BLaER1 (cell line): ENCODE measurements at regions not wholly inside any gene's neighbourhood (a gene's known extent, or its start where the extent isn't known, plus 50 kb on each side); places are given as distances from the start of the nearest gene placed in this dataset.

Source experiments
- H3K27ac ChIP-seq: shearing (Covaris generic); formaldehyde crosslinking; 2 replicates; pipeline ENCODE4 v1.8.1; 2022
- H3K27me3 ChIP-seq: shearing (Covaris generic); formaldehyde crosslinking; 2 replicates; pipeline ENCODE4 v1.8.1; 2022
- H3K36me3 ChIP-seq: shearing (Covaris generic); formaldehyde crosslinking; 2 replicates; pipeline ENCODE4 v1.8.1; 2022
- H3K4me1 ChIP-seq: shearing (Covaris generic); formaldehyde crosslinking; 2 replicates; pipeline ENCODE4 v1.8.1; 2022
- H3K4me2 ChIP-seq: shearing (Covaris generic); formaldehyde crosslinking; 2 replicates; pipeline ENCODE4 v1.8.1; 2022
- H3K4me3 ChIP-seq: shearing (Covaris generic); formaldehyde crosslinking; 2 replicates; pipeline ENCODE4 v1.8.1; 2022
- H3K9ac ChIP-seq: shearing (Covaris generic); formaldehyde crosslinking; 2 replicates; pipeline ENCODE4 v1.8.1; 2022
- H3K9me3 ChIP-seq: shearing (Covaris generic); formaldehyde crosslinking; 2 replicates; pipeline ENCODE4 v1.8.1; 2022
- H4K20me1 ChIP-seq: shearing (Covaris generic); formaldehyde crosslinking; 2 replicates; pipeline ENCODE4 v1.8.1; 2022
- Cebpa-rat ChIP-seq: shearing (Covaris generic); IDR thresholded peaks from 2 replicates; pipeline ENCODE4 v1.8.1; 2022

GRCh38 chr1:209341673-209342420 is 241.7 kb upstream of the CAMK1G start:
- no peak overlapping the region for H3K4me3 ChIP-seq
- no peak overlapping the region for H3K27ac ChIP-seq
- no peaks in the 10 kb centered on the region for H4K20me1 ChIP-seq
- H3K4me1 ChIP-seq = no peaks in the 10 kb centered on the region
- no peak overlapping the region for H3K4me2 ChIP-seq
- no peaks in the 10 kb centered on the region for H3K9me3 ChIP-seq
- no peaks in the 10 kb centered on the region for H3K36me3 ChIP-seq
- no peak for TF ChIP-seq Cebpa-rat
- H3K27me3 ChIP-seq = no peaks in the 10 kb centered on the region
- H3K9ac ChIP-seq = no peak overlapping the region

GRCh38 chr1:209342441-209343175 is 240.9 kb upstream of the CAMK1G start:
- no peak overlapping the region for H3K4me3 ChIP-seq
- no peaks in the 10 kb centered on the region for H3K4me1 ChIP-seq
- H3K9me3 ChIP-seq = no peaks in the 10 kb centered on the region
- no peak overlapping the region for H3K27ac ChIP-seq
- no peak overlapping the region for H3K4me2 ChIP-seq
- no peaks in the 10 kb centered on the region for H3K36me3 ChIP-seq
- no peaks in the 10 kb centered on the region for H3K27me3 ChIP-seq
- no peaks in the 10 kb centered on the region for H4K20me1 ChIP-seq
- no peak overlapping the region for H3K9ac ChIP-seq
- no peak for TF ChIP-seq Cebpa-rat

DNA sequence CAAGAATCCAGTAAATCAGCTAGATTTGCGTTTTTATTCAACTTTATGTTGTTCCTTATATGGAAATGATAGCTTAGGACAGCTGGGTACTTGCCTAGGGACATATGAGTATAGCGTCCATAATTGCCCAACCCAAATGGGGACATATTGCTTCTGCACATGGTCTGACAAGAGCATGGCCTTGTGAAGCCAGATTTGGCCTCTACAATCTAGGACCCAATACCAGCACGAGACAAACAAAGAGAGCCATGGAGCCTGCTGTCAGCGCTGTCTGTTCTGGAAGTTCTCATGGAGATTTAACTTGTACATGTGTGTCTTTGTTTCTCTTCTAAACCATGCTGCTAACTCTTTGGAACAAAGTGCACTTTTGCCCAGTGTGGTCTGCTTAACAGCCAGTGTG is 240.0 kb upstream of the CAMK1G start:
- Histone ChIP-seq H3K36me3 (no peaks in the 10 kb centered on the region), H3K4me2 (no peak overlapping the region), H3K27me3 (no peaks in the 10 kb centered on the region), H3K27ac (no peak overlapping the region), H4K20me1 (no peaks in the 10 kb centered on the region), H3K9me3 (no peaks in the 10 kb centered on the region), H3K4me3 (no peak overlapping the region), H3K9ac (no peak overlapping the region), H3K4me1 (no peaks in the 10 kb centered on the region)
- TF ChIP-seq Cebpa-rat = no peak

DNA sequence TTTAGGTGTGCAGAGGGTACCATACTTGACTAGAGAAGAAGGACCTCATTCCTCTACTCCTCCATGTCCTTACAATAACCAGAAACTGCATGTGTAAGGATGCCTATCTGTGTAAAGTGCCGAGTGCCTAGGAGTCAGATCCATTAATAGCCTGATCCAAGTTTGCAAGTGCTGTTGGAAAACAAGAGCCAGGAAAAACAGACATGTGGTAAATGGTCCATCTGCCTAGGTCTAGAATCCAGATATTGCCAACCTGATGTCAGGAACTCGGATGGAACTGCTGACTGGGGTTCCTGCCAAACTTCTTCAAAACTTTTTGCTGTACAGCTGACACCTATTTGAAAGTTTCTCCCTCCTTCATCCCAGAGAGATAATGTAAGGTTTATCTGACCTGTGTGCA is 239.4 kb upstream of the CAMK1G start:
- H3K4me1 ChIP-seq = no peaks in the 10 kb centered on the region
- no peak for TF ChIP-seq Cebpa-rat
- no peaks in the 10 kb centered on the region for H3K27me3 ChIP-seq
- no peaks in the 10 kb centered on the region for H4K20me1 ChIP-seq
- no peak overlapping the region for H3K4me2 ChIP-seq
- H3K36me3 ChIP-seq = no peaks in the 10 kb centered on the region
- H3K27ac ChIP-seq = no peak overlapping the region
- no peak overlapping the region for H3K9ac ChIP-seq
- no peaks in the 10 kb centered on the region for H3K9me3 ChIP-seq
- no peak overlapping the region for H3K4me3 ChIP-seq

DNA sequence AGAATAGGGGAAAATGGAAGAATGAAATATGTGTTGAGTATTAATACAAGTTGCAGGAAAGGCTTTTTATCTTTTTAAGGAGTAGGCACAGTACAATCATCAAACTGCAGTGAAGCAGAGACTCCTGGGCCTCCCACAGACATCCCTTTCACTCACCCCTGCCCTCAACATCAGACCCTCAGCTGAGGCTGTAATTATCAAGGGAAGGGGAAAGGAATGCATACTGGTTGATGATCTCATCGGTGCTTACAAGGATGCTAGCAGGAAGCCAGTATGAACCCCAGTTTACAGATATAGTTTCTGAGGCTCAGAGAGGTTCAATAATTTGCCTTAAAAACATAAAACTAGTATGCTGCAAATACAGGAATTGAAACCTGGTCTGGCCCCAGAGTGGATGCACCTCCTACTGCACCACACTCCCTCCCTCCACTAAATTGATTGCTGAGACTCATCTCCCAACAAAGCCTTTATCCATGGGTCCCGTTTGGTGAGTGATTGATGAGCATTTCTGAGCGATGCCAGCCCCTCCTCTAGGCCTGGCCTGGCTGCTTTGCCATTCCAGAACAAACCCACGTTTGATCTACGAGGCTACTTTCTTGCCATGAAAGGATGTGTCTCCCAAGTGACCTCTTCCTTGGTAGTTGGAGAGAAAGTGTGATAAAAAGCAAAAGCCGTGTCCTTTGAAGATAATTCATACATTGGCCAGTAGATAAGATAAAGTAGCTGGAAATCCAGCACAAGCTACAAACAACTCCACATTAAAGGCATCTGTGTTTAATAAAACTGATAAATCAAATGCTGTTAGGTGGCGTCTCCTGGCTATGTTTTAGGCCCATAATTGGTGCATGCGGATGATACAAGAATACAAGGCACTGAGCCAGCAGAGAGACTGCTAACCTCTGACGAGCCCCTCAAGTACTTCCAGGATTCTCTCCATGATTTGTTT is 233.9 kb upstream of the CAMK1G start:
- Histone ChIP-seq H3K4me3 (no peak overlapping the region), H3K27ac (no peak overlapping the region), H3K36me3 (no peaks in the 10 kb centered on the region), H3K27me3 (no peaks in the 10 kb centered on the region), H3K9me3 (no peaks in the 10 kb centered on the region), H4K20me1 (no peaks in the 10 kb centered on the region), H3K9ac (no peak overlapping the region), H3K4me2 (no peak overlapping the region), H3K4me1 (no peaks in the 10 kb centered on the region)
- TF ChIP-seq Cebpa-rat = no peak

GRCh38 chr1:209353053-209353452 is 230.5 kb upstream of the CAMK1G start:
- no peaks in the 10 kb centered on the region for H3K9me3 ChIP-seq
- H3K27me3 ChIP-seq = no peaks in the 10 kb centered on the region
- H3K4me2 ChIP-seq = no peak overlapping the region
- no peaks in the 10 kb centered on the region for H4K20me1 ChIP-seq
- H3K27ac ChIP-seq = no peak overlapping the region
- no peaks in the 10 kb centered on the region for H3K36me3 ChIP-seq
- no peak for TF ChIP-seq Cebpa-rat
- no peaks in the 10 kb centered on the region for H3K4me1 ChIP-seq
- no peak overlapping the region for H3K4me3 ChIP-seq
- H3K9ac ChIP-seq = no peak overlapping the region

DNA sequence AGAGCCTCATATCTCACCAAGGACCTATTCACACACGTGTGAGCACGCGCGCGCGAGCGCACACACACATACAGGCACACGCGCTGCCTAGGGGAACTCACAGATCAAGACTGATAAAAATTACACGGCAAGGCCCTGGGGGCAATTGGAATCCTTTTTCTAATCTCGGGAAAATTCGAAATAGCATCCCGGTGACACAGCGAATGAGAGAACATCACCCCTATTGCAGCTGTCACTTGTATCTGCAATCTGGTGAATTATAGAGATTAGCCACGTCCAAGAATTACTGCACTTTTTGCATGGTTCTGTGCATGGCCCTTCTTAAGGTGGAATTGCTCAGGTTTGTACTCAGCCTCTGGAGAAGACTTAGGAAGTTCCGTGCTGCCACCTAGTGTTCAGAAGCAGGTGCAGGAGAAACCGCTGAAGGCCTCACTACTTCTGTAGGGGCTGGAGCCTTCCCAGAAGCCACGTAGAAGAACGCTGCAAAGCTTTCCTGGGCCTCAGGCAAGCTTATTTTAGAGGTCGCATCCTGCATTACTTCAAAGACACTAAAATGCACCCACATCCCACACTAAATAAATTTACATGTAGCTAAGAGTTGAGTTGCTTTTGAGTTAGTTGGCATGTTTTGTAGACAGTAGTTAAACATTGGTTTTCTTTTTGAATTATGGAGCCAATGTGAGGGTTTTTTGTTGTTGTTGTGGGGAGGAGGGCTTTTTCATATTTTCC is 229.2 kb upstream of the CAMK1G start:
- Histone ChIP-seq H3K4me1 (no peaks in the 10 kb centered on the region), H4K20me1 (no peaks in the 10 kb centered on the region), H3K27ac (no peak overlapping the region), H3K36me3 (no peaks in the 10 kb centered on the region), H3K9me3 (no peaks in the 10 kb centered on the region), H3K9ac (no peak overlapping the region), H3K4me2 (no peak overlapping the region), H3K4me3 (no peak overlapping the region), H3K27me3 (no peaks in the 10 kb centered on the region)
- no peak for TF ChIP-seq Cebpa-rat

DNA sequence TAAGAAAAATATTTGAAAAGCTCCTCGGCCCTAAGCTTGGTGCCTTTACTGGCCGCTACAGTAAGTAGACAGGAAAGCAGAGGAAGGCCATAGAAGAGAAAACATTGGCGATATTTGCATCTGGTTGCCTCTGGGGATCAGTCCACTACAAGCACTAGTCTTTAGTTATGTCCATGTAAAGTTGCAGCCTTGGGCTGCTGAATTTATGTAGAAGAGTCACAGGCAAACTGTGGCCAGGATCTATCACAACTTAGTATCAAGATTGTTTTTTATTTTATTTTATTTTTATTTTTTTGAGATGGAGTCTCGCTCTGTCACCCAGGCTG is 228.7 kb upstream of the CAMK1G start:
- Histone ChIP-seq H3K4me2 (no peak overlapping the region), H4K20me1 (no peaks in the 10 kb centered on the region)

DNA sequence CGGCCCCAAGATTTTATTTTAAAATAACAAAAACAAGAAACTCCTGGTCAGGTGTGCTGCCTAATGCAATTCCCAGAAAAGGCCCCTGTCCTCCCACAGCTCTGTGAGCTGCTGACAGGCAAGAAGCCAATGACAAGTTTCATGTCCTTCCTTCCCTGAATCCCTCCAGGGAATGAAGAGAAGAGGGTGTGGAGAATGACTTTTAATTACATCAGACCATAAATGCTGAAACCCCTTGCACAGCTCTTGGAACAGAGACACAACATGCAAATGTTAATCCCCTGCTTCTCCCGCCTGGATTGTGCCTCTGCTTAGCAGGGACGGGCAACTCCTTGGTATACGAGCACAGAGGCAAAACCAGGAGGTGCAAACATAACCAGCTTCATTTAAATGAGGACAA is 228.1 kb upstream of the CAMK1G start:
- no peak for TF ChIP-seq Cebpa-rat
- no peaks in the 10 kb centered on the region for H4K20me1 ChIP-seq
- no peaks in the 10 kb centered on the region for H3K9me3 ChIP-seq
- H3K4me1 ChIP-seq = no peaks in the 10 kb centered on the region
- no peak overlapping the region for H3K4me3 ChIP-seq
- H3K27me3 ChIP-seq = no peaks in the 10 kb centered on the region
- no peak overlapping the region for H3K27ac ChIP-seq
- no peaks in the 10 kb centered on the region for H3K36me3 ChIP-seq
- H3K4me2 ChIP-seq = no peak overlapping the region
- H3K9ac ChIP-seq = no peak overlapping the region

More for the DNA sequence above, 228.7 kb upstream of the CAMK1G start:
- Histone ChIP-seq H3K9ac (no peak overlapping the region), H3K27me3 (no peaks in the 10 kb centered on the region), H3K9me3 (no peaks in the 10 kb centered on the region), H3K4me1 (no peaks in the 10 kb centered on the region), H3K27ac (no peak overlapping the region), H3K36me3 (no peaks in the 10 kb centered on the region), H3K4me3 (no peak overlapping the region)
- TF ChIP-seq Cebpa-rat = no peak
